ENCODE measurements at regions not wholly inside any gene's neighbourhood (a gene's known extent, or its start where the extent isn't known, plus 50 kb on each side); places are given as distances from the start of the nearest gene placed in this dataset.
"Not testable (repeated sequence)": the region's sequence is repeated elsewhere in the genome, so short reads cannot be mapped to it uniquely, and the experiment has no call there.

- not testable (repeated sequence) for TF ChIP-seq CTCF (conservative IDR thresholded peaks at IDR 0.05; ENCODE audit: low read length); EZH2phosphoT487 (IDR thresholded peaks at IDR 0.05; ENCODE audit: borderline replicate concordance)
Measured at GRCh38 chr20:25965203-25965602, 268.6 kb upstream of the ZNF337 start.

Data from Loucy (cell line).